Endothelial cell of umbilical vein (primary cell): ENCODE measurements at regions not wholly inside any gene's neighbourhood (a gene's known extent, or its start where the extent isn't known, plus 50 kb on each side); places are given as distances from the start of the nearest gene placed in this dataset.

Experiments
- EZH2 ChIP-seq: IDR thresholded peaks from 2 replicates; pipeline ENCODE4 v1.6.1; 2012; ENCODE audit warnings: borderline replicate concordance, low read depth, mild to moderate bottlenecking, moderate library complexity, low read length, inconsistent platforms; ENCODE audit not compliant: severe bottlenecking
- FOS ChIP-seq: IDR thresholded peaks from 2 replicates; pipeline ENCODE4 v1.6.1; 2011; ENCODE audit warnings: mild to moderate bottlenecking, low read length, moderate library complexity, borderline replicate concordance; ENCODE audit not compliant: insufficient read depth
- GATA2 ChIP-seq: IDR thresholded peaks from 2 replicates; pipeline ENCODE4 v1.7.0; 2011; ENCODE audit warnings: low read depth, mild to moderate bottlenecking, moderate library complexity, mixed read lengths, low read length; ENCODE audit not compliant: insufficient read length, insufficient read depth
- POLR2A ChIP-seq: IDR thresholded peaks from 2 replicates; pipeline ENCODE4 v1.6.1; 2012; ENCODE audit warnings: low read depth, mild to moderate bottlenecking, control low read depth, low read length
- POLR2AphosphoS5 ChIP-seq: IDR thresholded peaks from 2 replicates; pipeline ENCODE4 v1.6.1; 2012; ENCODE audit warnings: low read depth, mild to moderate bottlenecking, control low read depth, low read length, moderate library complexity; ENCODE audit not compliant: insufficient read depth
- TF ChIP-seq, protein P1 (sequence below), 2 donors: IDR thresholded peaks; 1 replicate in 1 of 2; 2 replicates in 1 of 2; pipeline ENCODE4 v1.5.1; 2011; ENCODE audit warnings: low read length in 2 of 2, mild to moderate bottlenecking in 2 of 2, moderate library complexity in 2 of 2, control low read depth in 1 of 2, inconsistent platforms in 1 of 2, low read depth in 1 of 2; ENCODE audit not compliant: insufficient read depth in 1 of 2; ENCODE audit errors: extremely low read depth in 1 of 2
- TF ChIP-seq, protein P2 (sequence below): IDR thresholded peaks from 2 replicates; pipeline ENCODE4 v1.6.1; 2011; ENCODE audit not compliant: insufficient read depth, insufficient read length

DNA sequence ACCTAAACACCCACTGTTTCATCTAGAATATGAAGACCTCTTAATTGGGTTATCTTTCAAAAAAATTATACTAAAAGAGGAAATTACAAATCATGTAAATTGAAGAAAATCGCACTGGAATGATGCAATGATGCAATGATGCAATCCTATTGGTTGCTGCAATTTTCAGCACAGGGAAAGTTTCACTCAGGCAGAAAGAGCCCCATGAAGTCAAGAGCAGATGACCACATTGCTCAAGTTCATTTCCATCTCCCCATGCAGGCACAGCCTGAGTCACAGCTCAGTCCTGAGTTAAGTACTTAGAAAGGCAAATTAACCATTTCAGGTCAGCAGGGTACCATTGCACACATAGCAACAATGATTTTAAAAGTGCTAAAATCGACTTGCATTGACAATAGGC is 180.3 kb upstream of the MYO3A start:
- no peak for TF ChIP-seq POLR2A
- TF ChIP-seq, protein P1, sequence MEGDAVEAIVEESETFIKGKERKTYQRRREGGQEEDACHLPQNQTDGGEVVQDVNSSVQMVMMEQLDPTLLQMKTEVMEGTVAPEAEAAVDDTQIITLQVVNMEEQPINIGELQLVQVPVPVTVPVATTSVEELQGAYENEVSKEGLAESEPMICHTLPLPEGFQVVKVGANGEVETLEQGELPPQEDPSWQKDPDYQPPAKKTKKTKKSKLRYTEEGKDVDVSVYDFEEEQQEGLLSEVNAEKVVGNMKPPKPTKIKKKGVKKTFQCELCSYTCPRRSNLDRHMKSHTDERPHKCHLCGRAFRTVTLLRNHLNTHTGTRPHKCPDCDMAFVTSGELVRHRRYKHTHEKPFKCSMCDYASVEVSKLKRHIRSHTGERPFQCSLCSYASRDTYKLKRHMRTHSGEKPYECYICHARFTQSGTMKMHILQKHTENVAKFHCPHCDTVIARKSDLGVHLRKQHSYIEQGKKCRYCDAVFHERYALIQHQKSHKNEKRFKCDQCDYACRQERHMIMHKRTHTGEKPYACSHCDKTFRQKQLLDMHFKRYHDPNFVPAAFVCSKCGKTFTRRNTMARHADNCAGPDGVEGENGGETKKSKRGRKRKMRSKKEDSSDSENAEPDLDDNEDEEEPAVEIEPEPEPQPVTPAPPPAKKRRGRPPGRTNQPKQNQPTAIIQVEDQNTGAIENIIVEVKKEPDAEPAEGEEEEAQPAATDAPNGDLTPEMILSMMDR (IDR thresholded peaks at IDR 0.05; ENCODE audit: extremely low read depth in 1 of 2, insufficient read depth in 1 of 2, low read depth in 1 of 2, low read length in 2 of 2) = no peak
- TF ChIP-seq GATA2 = no peak
- no peak for TF ChIP-seq EZH2
- TF ChIP-seq, protein P2, sequence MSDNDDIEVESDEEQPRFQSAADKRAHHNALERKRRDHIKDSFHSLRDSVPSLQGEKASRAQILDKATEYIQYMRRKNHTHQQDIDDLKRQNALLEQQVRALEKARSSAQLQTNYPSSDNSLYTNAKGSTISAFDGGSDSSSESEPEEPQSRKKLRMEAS = no peak
- TF ChIP-seq FOS = no peak
- TF ChIP-seq POLR2AphosphoS5 = no peak
